ENCODE measurements at regions not wholly inside any gene's neighbourhood (a gene's known extent, or its start where the extent isn't known, plus 50 kb on each side); places are given as distances from the start of the nearest gene placed in this dataset.
A peak's percentile ranks its signal among the peaks of the same experiment; 100 is the strongest.

DNA sequence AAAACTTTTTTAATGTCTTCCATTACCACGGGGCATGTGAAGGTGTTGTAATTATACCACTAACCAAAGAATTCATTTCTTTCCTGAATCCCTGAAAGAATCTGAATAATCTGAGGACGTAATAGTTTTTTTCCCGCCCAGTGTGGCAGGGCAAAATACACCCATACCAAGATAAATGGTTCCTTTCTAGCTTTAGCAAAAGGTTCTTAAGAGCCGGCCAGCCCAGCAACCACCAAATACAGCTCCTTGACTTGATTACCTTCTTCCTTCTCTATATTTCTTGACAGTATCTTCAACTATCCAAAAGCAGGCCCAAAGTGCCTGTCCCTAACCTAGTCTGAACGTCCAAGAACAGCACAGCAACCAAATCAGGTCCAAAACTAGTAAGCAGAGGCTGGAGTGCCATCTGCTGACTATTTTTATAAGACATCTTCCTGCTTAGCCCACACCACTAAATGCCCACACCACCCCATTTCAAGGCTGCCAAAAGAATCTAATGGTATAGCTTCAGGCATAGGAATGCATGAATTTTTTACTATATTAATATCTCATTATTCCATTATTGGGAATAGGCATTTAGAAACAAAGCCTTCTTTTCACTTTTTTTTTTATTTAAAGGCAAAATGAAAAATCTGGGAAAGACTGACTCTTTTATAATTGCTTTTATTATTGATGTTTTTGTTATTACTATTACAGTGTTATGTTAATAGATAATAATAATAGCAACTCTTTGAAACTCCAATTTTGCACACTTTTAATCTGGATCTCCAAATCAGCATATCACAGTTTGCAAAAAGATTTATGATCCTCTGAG lies 524.4 kb downstream of the MED13L start:
- TF ChIP-seq, protein P1, sequence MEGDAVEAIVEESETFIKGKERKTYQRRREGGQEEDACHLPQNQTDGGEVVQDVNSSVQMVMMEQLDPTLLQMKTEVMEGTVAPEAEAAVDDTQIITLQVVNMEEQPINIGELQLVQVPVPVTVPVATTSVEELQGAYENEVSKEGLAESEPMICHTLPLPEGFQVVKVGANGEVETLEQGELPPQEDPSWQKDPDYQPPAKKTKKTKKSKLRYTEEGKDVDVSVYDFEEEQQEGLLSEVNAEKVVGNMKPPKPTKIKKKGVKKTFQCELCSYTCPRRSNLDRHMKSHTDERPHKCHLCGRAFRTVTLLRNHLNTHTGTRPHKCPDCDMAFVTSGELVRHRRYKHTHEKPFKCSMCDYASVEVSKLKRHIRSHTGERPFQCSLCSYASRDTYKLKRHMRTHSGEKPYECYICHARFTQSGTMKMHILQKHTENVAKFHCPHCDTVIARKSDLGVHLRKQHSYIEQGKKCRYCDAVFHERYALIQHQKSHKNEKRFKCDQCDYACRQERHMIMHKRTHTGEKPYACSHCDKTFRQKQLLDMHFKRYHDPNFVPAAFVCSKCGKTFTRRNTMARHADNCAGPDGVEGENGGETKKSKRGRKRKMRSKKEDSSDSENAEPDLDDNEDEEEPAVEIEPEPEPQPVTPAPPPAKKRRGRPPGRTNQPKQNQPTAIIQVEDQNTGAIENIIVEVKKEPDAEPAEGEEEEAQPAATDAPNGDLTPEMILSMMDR (IDR thresholded peaks at IDR 0.05; ENCODE audit: low read depth, low read length) = peak; percentile 60
- DNase-seq (ENCODE audit: low read depth, low spot score) = peak; percentile 74
- no peak overlapping the region for H3K4me3 ChIP-seq (ENCODE audit: low read depth, low read length)
- in situ Hi-C loops (cut with HindIII; ENCODE audit: low sequenced_read_pairs) = no loop called here

DNA sequence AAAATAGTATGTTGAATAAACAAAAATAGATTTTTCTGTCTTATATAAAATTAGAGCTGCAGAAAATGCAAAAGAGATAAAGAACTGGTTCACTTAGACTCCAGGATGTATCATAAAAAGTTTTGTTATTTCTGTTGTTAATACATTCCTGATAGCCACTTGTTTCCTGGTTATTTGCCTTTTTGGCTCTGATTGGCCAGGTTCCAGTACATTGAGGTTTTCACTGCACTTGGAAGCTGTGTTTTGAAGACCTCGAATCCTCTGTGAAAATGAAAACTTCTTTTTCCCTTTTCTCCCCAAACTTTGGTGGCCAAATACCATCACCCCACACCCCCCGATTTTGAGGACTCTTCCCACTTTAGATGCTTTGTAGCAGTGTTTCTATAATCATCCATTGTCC lies 525.3 kb downstream of the MED13L start:
- DNase-seq (ENCODE audit: low read depth, low spot score) = peak; percentile 55
- in situ Hi-C loops (cut with HindIII; ENCODE audit: low sequenced_read_pairs) = no loop called here
- TF ChIP-seq, protein P1 (IDR thresholded peaks at IDR 0.05; ENCODE audit: low read depth, low read length) = no peak
- H3K4me3 ChIP-seq (ENCODE audit: low read depth, low read length) = no peak overlapping the region

GRCh38 chr12:115750340-115750739 lies 527.2 kb downstream of the MED13L start:
- TF ChIP-seq, protein P1 (IDR thresholded peaks at IDR 0.05; ENCODE audit: low read depth, low read length) = no peak
- DNase-seq (ENCODE audit: low read depth, low spot score) = no peak
- no peak overlapping the region for H3K4me3 ChIP-seq (ENCODE audit: low read depth, low read length)
- in situ Hi-C loops (cut with HindIII; ENCODE audit: low sequenced_read_pairs) = no loop called here

DNA sequence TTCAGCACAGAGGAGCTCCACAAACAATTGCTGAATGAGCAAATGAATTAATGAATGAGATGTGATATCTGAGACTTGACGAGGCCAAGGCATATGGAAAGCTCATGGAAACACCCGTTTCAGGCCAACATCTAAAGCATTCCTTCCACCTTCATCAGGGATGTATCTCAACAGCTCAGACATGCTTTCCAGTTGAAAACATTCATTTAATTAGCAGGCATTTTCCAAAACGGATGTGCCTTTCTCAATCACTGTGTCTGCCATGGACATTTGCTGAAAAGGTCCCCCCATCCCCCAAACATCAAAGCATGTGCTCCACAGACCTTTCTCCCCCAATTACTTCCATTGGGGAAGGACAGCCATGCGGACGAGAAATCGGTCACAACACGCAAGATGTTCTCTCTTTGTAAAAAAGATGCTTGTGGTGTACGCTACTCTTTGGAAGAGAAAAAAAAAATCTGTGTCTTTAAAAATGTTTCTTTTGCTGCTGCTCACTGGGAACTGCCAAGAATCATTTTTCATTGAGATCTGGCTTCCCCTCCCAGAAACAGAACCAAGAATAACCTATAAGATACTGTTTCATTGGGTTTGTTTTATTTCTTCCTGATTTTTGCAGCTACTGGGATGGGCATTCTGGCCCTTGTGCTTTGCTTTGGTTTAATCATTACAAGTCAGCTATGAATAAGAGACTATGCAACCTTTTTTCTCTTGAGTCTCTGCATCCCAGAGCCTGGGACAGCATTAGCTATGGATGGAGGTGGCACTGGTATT lies 528.2 kb downstream of the MED13L start:
- DNase-seq (ENCODE audit: low read depth, low spot score) = no peak
- in situ Hi-C loops (cut with HindIII; ENCODE audit: low sequenced_read_pairs) = no loop called here
- TF ChIP-seq, protein P1 (IDR thresholded peaks at IDR 0.05; ENCODE audit: low read depth, low read length) = no peak
- H3K4me3 ChIP-seq (ENCODE audit: low read depth, low read length) = no peak overlapping the region

- DNase-seq (ENCODE audit: low read depth, low spot score) = no peak
- TF ChIP-seq, protein P1 (IDR thresholded peaks at IDR 0.05; ENCODE audit: low read depth, low read length) = no peak
- in situ Hi-C loops (cut with HindIII; ENCODE audit: low sequenced_read_pairs) = no loop called here
- H3K4me3 ChIP-seq (ENCODE audit: low read depth, low read length) = no peak overlapping the region
These were observed 536.8 kb downstream of the MED13L start for GRCh38 chr12:115740586-115741155.

- DNase-seq (ENCODE audit: low read depth, low spot score) = no peak
- no peak overlapping the region for H3K4me3 ChIP-seq (ENCODE audit: low read depth, low read length)
- TF ChIP-seq, protein P1 (IDR thresholded peaks at IDR 0.05; ENCODE audit: low read depth, low read length) = no peak
- in situ Hi-C loops (cut with HindIII; ENCODE audit: low sequenced_read_pairs) = no loop called here
These were observed 539.6 kb downstream of the MED13L start for GRCh38 chr12:115737895-115738294.

Data from astrocyte of the spinal cord (primary cell).